GM12872 (cell line): ENCODE measurements at regions not wholly inside any gene's neighbourhood (a gene's known extent, or its start where the extent isn't known, plus 50 kb on each side); places are given as distances from the start of the nearest gene placed in this dataset.

Experiments
- CTCF ChIP-seq: IDR thresholded peaks from 3 replicates; pipeline ENCODE4 v1.5.1; 2011; ENCODE audit warnings: low read depth, mild to moderate bottlenecking, low read length, moderate library complexity; ENCODE audit not compliant: insufficient read depth

- TF ChIP-seq CTCF = no peak
These were observed 88.7 kb upstream of the TMEFF2 start for GRCh38 chr2:192283450-192283849.

GRCh38 chr2:192278701-192279100, 84.0 kb upstream of the TMEFF2 start:
- TF ChIP-seq CTCF = no peak

GRCh38 chr2:192277494-192278109, 82.9 kb upstream of the TMEFF2 start:
- no peak for TF ChIP-seq CTCF

- TF ChIP-seq CTCF = no peak
These were observed 80.9 kb upstream of the TMEFF2 start for GRCh38 chr2:192275632-192276031.

- TF ChIP-seq CTCF = no peak
These were observed 72.8 kb upstream of the TMEFF2 start for GRCh38 chr2:192267484-192267883.

- TF ChIP-seq CTCF = no peak
These were observed 71.0 kb upstream of the TMEFF2 start for GRCh38 chr2:192265751-192266150.

GRCh38 chr2:192254444-192254843, 59.7 kb upstream of the TMEFF2 start:
- no peak for TF ChIP-seq CTCF

GRCh38 chr2:192253692-192254091, 59.0 kb upstream of the TMEFF2 start:
- no peak for TF ChIP-seq CTCF
